GM23248 (cell line): ENCODE measurements at regions not wholly inside any gene's neighbourhood (a gene's known extent, or its start where the extent isn't known, plus 50 kb on each side); places are given as distances from the start of the nearest gene placed in this dataset.

Source experiments
- DNase-seq: peaks from one replicate; pipeline ENCODE4 v3.0.0-alpha.2; 2015
- H2AFZ ChIP-seq: fragments of 200-600 bp; sonication (generic); 2 replicates; pipeline ENCODE4 v1.6.1; 2016; ENCODE audit warnings: antibody characterized with exemption
- H3F3A ChIP-seq: fragments of 200-600 bp; sonication (generic); 2 replicates; pipeline ENCODE4 v1.6.1; 2016; ENCODE audit warnings: mild to moderate bottlenecking, antibody characterized with exemption, mixed run types; ENCODE audit not compliant: insufficient read depth
- H3K27ac ChIP-seq: fragments of 200-600 bp; sonication (generic); 2 replicates; pipeline ENCODE4 v1.5.1; 2016; ENCODE audit warnings: mild to moderate bottlenecking
- H3K27me3 ChIP-seq: fragments of 200-600 bp; sonication (generic); replicated peaks from 2 replicates; pipeline ENCODE4 v1.6.1; 2016; ENCODE audit warnings: mild to moderate bottlenecking; ENCODE audit not compliant: insufficient read depth
- H3K36me3 ChIP-seq: fragments of 200-600 bp; sonication (generic); 2 replicates; pipeline ENCODE4 v1.6.1; 2016; ENCODE audit warnings: low read depth, mild to moderate bottlenecking
- H3K4me1 ChIP-seq: fragments of 200-600 bp; sonication (generic); 2 replicates; pipeline ENCODE4 v1.6.1; 2016; ENCODE audit warnings: mild to moderate bottlenecking; ENCODE audit not compliant: insufficient read depth
- H3K4me2 ChIP-seq: fragments of 200-600 bp; sonication (generic); one replicate; pipeline ENCODE4 v1.6.1; 2016; ENCODE audit warnings: mild to moderate bottlenecking; ENCODE audit not compliant: unreplicated experiment
- H3K4me3 ChIP-seq: fragments of 200-600 bp; sonication (generic); 2 replicates; pipeline ENCODE4 v1.5.1; 2016; ENCODE audit warnings: mild to moderate bottlenecking
- H3K79me2 ChIP-seq: fragments of 200-600 bp; sonication (generic); 2 replicates; pipeline ENCODE4 v1.6.1; 2016; ENCODE audit warnings: mild to moderate bottlenecking; ENCODE audit not compliant: insufficient read depth
- H3K9ac ChIP-seq: fragments of 200-600 bp; sonication (generic); 2 replicates; pipeline ENCODE4 v1.6.1; 2016; ENCODE audit warnings: mild to moderate bottlenecking
- H3K9me2 ChIP-seq: fragments of 200-600 bp; sonication (generic); 2 replicates; pipeline ENCODE4 v1.6.1; 2016; ENCODE audit warnings: mixed run types, mild to moderate bottlenecking, moderate library complexity; ENCODE audit not compliant: insufficient read depth
- H3K9me3 ChIP-seq: fragments of 200-600 bp; sonication (generic); one replicate; pipeline ENCODE4 v1.6.1; 2017; ENCODE audit warnings: low read depth
- H4K20me1 ChIP-seq: fragments of 200-600 bp; sonication (generic); 2 replicates; pipeline ENCODE4 v1.6.0; 2016; ENCODE audit not compliant: insufficient read depth
- EZH2 ChIP-seq: fragments of 200-600 bp; sonication (generic); IDR thresholded peaks from 2 replicates; pipeline ENCODE4 v1.6.1; 2018; ENCODE audit warnings: antibody characterized with exemption, mild to moderate bottlenecking; ENCODE audit not compliant: insufficient read depth, poor library complexity, severe bottlenecking
- EZH2phosphoT487 ChIP-seq: fragments of 200-600 bp; sonication (generic); IDR thresholded peaks from 2 replicates; pipeline ENCODE4 v1.6.1; 2018; ENCODE audit warnings: antibody characterized with exemption, moderate library complexity, mild to moderate bottlenecking, low read depth; ENCODE audit not compliant: insufficient read depth
- WGBS, 2 experiments: methylation state at CpG; one replicate each; pipeline ENCODE4 v1.1.6; 2015 to 2017; ENCODE audit warnings: low lambda C conversion rate in 2 of 2, low coverage in 1 of 2; ENCODE audit errors: missing lambda C conversion rate in 2 of 2; 5-methylcytosine and 5-hydroxymethylcytosine counted together
- in situ Hi-C: fragments of 300-500 bp; cut with MboI; formaldehyde crosslinking; loops from 2 replicates; pipeline ENCODE4 v1.15.0; 2020

DNA sequence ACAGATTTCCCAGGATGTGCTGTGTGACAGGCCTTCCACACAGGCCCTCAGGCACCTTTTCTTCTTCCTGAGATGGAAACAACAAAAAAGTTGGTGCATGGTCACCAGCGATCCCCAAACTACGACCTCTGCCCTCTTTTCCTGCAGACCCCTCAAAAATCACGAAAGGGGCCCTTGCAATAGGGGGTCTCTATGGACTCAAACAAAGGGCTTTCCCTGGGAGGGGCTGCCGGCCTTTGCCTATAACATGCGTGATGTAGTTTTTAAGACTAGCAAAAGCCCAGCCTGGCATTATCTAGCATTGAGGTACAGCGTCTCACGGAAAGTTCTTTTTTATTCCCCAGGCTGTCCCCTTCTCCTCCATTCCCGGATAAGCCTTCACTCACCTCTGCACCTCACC lies 71.2 kb downstream of the DIO3 start:
- Histone ChIP-seq H3K36me3 (no peaks in the 10 kb centered on the region), H3K4me2 (no peak overlapping the region), H3K9me3 (no peaks in the 10 kb centered on the region), H3K9ac (no peak overlapping the region), H3K9me2 (no peaks in the 10 kb centered on the region), H3K27ac (no peak overlapping the region), H3K27me3 (peaks cover 17% of the 10 kb centered on the region), H3K79me2 (no peaks in the 10 kb centered on the region), H3K4me1 (peaks cover 5% of the 10 kb centered on the region; the same call in 1 of the 2 replicates), H3F3A (no peaks in the 10 kb centered on the region), H2AFZ (no peak overlapping the region), H3K4me3 (no peak overlapping the region), H4K20me1 (no peaks in the 10 kb centered on the region)
- DNase-seq, result no peak
- WGBS, 2 experiments, result 71 to 73% methylated on average over 8 of the region's 8 CpGs
- in situ Hi-C loops, result loop anchor here (25.0 kb wide), 1 partner anchor 1220 kb away; no protein-coding TSS in a partner anchor
- TF ChIP-seq EZH2 (no peak), EZH2phosphoT487 (no peak)

DNA sequence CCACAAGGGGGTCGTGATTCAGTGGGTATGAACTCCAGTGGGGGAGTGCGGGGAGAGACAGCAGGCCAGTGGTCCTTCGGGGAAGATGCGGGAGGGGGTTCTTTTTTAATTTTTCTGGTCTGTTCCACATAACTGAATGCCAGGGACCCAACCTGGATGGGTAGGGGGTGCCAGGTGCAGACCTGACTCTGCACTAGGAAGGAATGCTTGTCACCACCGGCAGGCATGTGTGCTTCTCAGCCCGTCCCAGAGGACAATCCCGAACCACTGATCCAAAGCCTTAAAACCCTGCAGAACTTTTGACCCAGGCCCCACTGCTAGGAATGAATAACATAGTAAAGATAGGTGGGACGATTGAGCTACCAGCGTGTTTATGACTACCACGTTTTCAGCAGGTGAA lies 72.0 kb downstream of the DIO3 start:
- H3K36me3 ChIP-seq, result no peaks in the 10 kb centered on the region
- no peak overlapping the region for H3K4me3 ChIP-seq
- no peaks in the 10 kb centered on the region for H3K79me2 ChIP-seq
- H3K27me3 ChIP-seq, result peaks cover 21% of the 10 kb centered on the region
- no peak overlapping the region for H3K4me2 ChIP-seq
- H3K9me2 ChIP-seq, result no peaks in the 10 kb centered on the region
- in situ Hi-C loops, result loop anchor here (25.0 kb wide), 1 partner anchor 1221 kb away; no protein-coding TSS in a partner anchor
- peaks cover under 1% of the 10 kb centered on the region; the same call in 1 of the 2 replicates for H3K4me1 ChIP-seq
- H2AFZ ChIP-seq, result no peak overlapping the region
- no peak for DNase-seq
- no peaks in the 10 kb centered on the region for H3F3A ChIP-seq
- H4K20me1 ChIP-seq, result no peaks in the 10 kb centered on the region
- 71 to 79% methylated on average over 10 of the region's 10 CpGs for WGBS, 2 experiments
- no peak for TF ChIP-seq EZH2
- no peak for TF ChIP-seq EZH2phosphoT487
- no peak overlapping the region for H3K9ac ChIP-seq
- H3K27ac ChIP-seq, result no peak overlapping the region
- H3K9me3 ChIP-seq, result no peaks in the 10 kb centered on the region

DNA sequence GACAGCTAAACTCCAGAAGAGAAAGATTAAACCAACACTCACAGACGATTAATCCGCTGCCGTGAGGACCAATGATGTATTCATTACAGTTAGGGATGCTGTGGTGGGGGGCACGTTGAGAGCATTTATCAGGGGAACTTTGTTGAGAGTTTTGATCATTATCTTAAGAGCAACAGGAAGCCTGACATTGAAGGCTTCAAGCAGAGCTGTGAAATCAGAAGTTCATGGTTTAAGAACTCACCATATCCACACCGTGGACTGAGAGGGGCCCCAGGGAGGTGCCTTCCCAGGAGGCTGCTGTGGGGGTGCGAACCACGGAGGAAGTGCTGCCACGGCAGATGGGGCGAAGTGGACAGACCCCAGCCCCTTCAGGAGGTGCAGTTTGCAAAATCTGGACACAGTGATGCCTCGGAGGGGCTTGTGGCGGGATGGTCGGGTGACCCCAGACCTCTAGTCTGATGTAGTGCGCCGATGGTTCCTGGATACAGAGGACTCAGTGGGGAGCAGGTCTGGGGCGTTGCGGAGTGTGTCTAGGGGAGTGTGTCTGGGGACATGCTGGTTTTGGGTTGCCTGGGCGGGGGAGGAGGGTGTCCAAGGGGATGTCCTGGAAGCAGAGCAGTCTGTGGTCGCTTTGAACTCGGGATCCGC lies 73.0 kb downstream of the DIO3 start:
- H3K9me3 ChIP-seq, result no peaks in the 10 kb centered on the region
- no peak overlapping the region for H3K9ac ChIP-seq
- no peaks in the 10 kb centered on the region for H3K9me2 ChIP-seq
- H3F3A ChIP-seq, result no peaks in the 10 kb centered on the region
- no peak overlapping the region for H2AFZ ChIP-seq
- peaks cover 30% of the 10 kb centered on the region for H3K27me3 ChIP-seq
- no peak for TF ChIP-seq EZH2phosphoT487
- TF ChIP-seq EZH2, result no peak
- WGBS, 2 experiments, result 68% methylated on average over 18 to 20 of the region's 20 CpGs
- no peak overlapping the region for H3K4me3 ChIP-seq
- H3K79me2 ChIP-seq, result no peaks in the 10 kb centered on the region
- H3K4me1 ChIP-seq, result no peaks in the 10 kb centered on the region
- no peak overlapping the region for H3K27ac ChIP-seq
- H3K4me2 ChIP-seq, result no peak overlapping the region
- no peak for DNase-seq
- no peaks in the 10 kb centered on the region for H4K20me1 ChIP-seq
- H3K36me3 ChIP-seq, result no peaks in the 10 kb centered on the region
- in situ Hi-C loops, result loop anchor here (25.0 kb wide), 1 partner anchor 1222 kb away; no protein-coding TSS in a partner anchor

DNA sequence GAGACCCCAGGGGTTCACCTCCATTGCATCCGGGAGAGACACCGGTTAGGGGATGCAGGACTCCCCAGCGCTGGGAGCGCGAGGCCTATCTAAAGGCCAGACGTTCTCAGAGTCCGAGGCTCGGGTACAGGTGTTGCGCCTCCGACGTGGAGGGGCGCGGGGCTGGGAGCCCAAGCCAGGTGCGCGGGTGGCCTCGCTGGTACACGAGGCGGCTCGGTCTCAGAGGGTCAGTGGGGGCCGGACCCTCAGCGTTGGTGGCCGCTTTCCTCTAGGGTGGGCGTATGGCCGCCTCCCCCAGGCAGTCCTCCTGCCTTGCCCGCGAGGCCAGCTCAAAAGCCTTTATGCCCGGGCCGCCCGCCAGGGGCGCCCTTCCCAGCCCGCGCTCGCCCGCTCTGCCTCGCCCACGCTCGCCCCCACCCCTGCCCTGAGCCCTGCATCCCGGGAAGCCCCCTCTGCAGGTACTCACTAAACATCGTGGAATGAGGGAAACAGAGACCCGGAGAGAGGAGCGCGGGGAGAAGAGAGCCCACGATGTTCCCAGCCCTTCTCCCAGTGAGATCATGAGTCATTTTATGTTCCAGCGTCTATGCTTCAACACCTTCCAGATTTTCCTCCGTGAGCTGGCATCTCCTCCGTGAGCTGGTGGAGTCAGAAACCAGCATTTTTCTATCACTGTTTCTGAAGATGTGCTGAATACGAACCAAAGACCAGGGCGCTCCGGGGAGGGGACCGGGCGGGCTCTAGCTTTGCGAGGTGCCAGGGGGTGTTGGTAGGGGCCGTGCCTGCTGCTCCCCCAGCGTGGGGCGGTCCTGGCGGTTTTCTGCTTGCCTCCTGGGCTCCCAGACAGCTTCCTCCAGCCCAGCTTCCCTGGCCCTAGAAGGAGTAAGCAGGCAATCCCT lies 73.8 kb downstream of the DIO3 start:
- Histone ChIP-seq H3K9me2 (no peaks in the 10 kb centered on the region), H3K9me3 (no peaks in the 10 kb centered on the region), H3K27ac (no peak overlapping the region), H3K79me2 (no peaks in the 10 kb centered on the region), H3F3A (no peaks in the 10 kb centered on the region), H3K4me3 (no peak overlapping the region), H3K4me2 (no peak overlapping the region), H3K4me1 (no peaks in the 10 kb centered on the region), H3K9ac (no peak overlapping the region), H3K36me3 (no peaks in the 10 kb centered on the region), H3K27me3 (peaks cover 37% of the 10 kb centered on the region), H4K20me1 (no peaks in the 10 kb centered on the region), H2AFZ (no peak overlapping the region)
- no peak for TF ChIP-seq EZH2
- TF ChIP-seq EZH2phosphoT487, result no peak
- in situ Hi-C loops, result loop anchor here (25.0 kb wide), 1 partner anchor 1223 kb away; no protein-coding TSS in a partner anchor
- 71 to 77% methylated on average over 35 to 56 of the region's 56 CpGs for WGBS, 2 experiments
- peak; percentile 28 for DNase-seq
